Adrenal gland (tissue), 5 donors: ENCODE measurements at regions not wholly inside any gene's neighbourhood (a gene's known extent, or its start where the extent isn't known, plus 50 kb on each side); places are given as distances from the start of the nearest gene placed in this dataset.

Experiments used
- CTCF ChIP-seq, 6 experiments: fragments of 450-650 bp in 4 of 6; fragments of 200-600 bp in 2 of 6; sonication (generic) in 1 of 6; IDR thresholded peaks; 1 replicate in 5 of 6; 2 replicates in 1 of 6; pipeline versions ENCODE4 v1.5.1 to v1.8.0; 2016 to 2021; ENCODE audit warnings: antibody characterized with exemption in 6 of 6, mild to moderate bottlenecking in 2 of 6, moderate library complexity in 1 of 6
- POLR2A ChIP-seq, 2 donors: fragments of 450-650 bp; IDR thresholded peaks; one replicate each; pipeline ENCODE4 v1.6.1; 2017; ENCODE audit warnings: antibody characterized with exemption in 2 of 2, mild to moderate bottlenecking in 2 of 2, moderate library complexity in 1 of 2
- donor health status: DM: no; HTN: no; CAD: no.

- TF ChIP-seq CTCF (IDR thresholded peaks at IDR 0.05), result no peak
- no peak for TF ChIP-seq POLR2A (IDR thresholded peaks at IDR 0.05)
These were observed 343.2 kb downstream of the SPRY1 start for GRCh38 chr4:123739806-123740205.
